HG03139 (cell line): ENCODE measurements at regions not wholly inside any gene's neighbourhood (a gene's known extent, or its start where the extent isn't known, plus 50 kb on each side); places are given as distances from the start of the nearest gene placed in this dataset.
"Not testable (repeated sequence)": the region's sequence is repeated elsewhere in the genome, so short reads cannot be mapped to it uniquely, and the experiment has no call there.

Experiments used
- ATAC-seq: cut with Tn5 transposase; IDR thresholded peaks from one replicate; pipeline ENCODE4 v1.9.1; 2021; ENCODE audit not compliant: unreplicated experiment

- no peak for ATAC-seq
These were observed 459.7 kb downstream of the GXYLT1 start for GRCh38 chr12:41684997-41685396.

- ATAC-seq = no peak
These were observed 461.0 kb downstream of the GXYLT1 start for GRCh38 chr12:41683513-41684240.

GRCh38 chr12:41683023-41683422 is 461.7 kb downstream of the GXYLT1 start:
- peak; percentile 70 for ATAC-seq

GRCh38 chr12:41681898-41682297 is 462.8 kb downstream of the GXYLT1 start:
- no peak for ATAC-seq

- ATAC-seq = no peak
These were observed 464.5 kb downstream of the GXYLT1 start for GRCh38 chr12:41680155-41680554.

- ATAC-seq = no peak
These were observed 475.6 kb downstream of the PDZRN4 start for GRCh38 chr12:41663598-41664265.

GRCh38 chr12:41661141-41661765 is 473.1 kb downstream of the PDZRN4 start:
- no peak for ATAC-seq

GRCh38 chr12:41656454-41656853 is 468.3 kb downstream of the PDZRN4 start:
- ATAC-seq = no peak

GRCh38 chr12:41653386-41654326 is 465.5 kb downstream of the PDZRN4 start:
- ATAC-seq = no peak

GRCh38 chr12:41652981-41653380 is 464.9 kb downstream of the PDZRN4 start:
- ATAC-seq = no peak

GRCh38 chr12:41645624-41646023 is 457.5 kb downstream of the PDZRN4 start:
- ATAC-seq = no peak

- ATAC-seq = not testable (repeated sequence)
These were observed 454.7 kb downstream of the PDZRN4 start for GRCh38 chr12:41642808-41643207.

GRCh38 chr12:41636653-41637052 is 448.5 kb downstream of the PDZRN4 start:
- no peak for ATAC-seq

GRCh38 chr12:41635626-41636364 is 447.7 kb downstream of the PDZRN4 start:
- ATAC-seq = no peak

GRCh38 chr12:41634091-41634490 is 446.0 kb downstream of the PDZRN4 start:
- ATAC-seq = no peak

GRCh38 chr12:41629611-41630010 is 441.5 kb downstream of the PDZRN4 start:
- no peak for ATAC-seq

GRCh38 chr12:41627476-41627875 is 439.4 kb downstream of the PDZRN4 start:
- no peak for ATAC-seq

- ATAC-seq = no peak
These were observed 436.5 kb downstream of the PDZRN4 start for GRCh38 chr12:41624571-41624970.
